H9 (cell line): ENCODE measurements at regions not wholly inside any gene's neighbourhood (a gene's known extent, or its start where the extent isn't known, plus 50 kb on each side); places are given as distances from the start of the nearest gene placed in this dataset.
A peak's percentile ranks its signal among the peaks of the same experiment; 100 is the strongest.

ENCODE experiments used
- DNase-seq: peaks from one replicate; pipeline ENCODE4 v3.0.0-alpha.2; 2017
- H2AFZ ChIP-seq: one replicate; pipeline ENCODE4 v1.6.1; 2013; ENCODE audit warnings: mild to moderate bottlenecking, low read length, control low read depth, moderate library complexity
- H2AK5ac ChIP-seq: 2 replicates; pipeline ENCODE4 v1.6.1; 2013; ENCODE audit warnings: low read length, control low read depth, mixed read lengths; ENCODE audit not compliant: insufficient read length
- H2BK120ac ChIP-seq: one replicate; pipeline ENCODE4 v1.6.1; 2013; ENCODE audit warnings: low read depth, mild to moderate bottlenecking, low read length, control low read depth, inconsistent platforms; ENCODE audit not compliant: poor library complexity, severe bottlenecking
- H2BK12ac ChIP-seq: 2 replicates; pipeline ENCODE4 v1.6.1; 2013; ENCODE audit warnings: low read length, control low read depth, mixed read lengths, low read depth; ENCODE audit not compliant: insufficient read length
- H2BK15ac ChIP-seq: 2 replicates; pipeline ENCODE4 v1.6.1; 2013; ENCODE audit warnings: low read depth, low read length, control low read depth
- H2BK20ac ChIP-seq: one replicate; pipeline ENCODE4 v1.6.1; 2013; ENCODE audit warnings: low read depth, mild to moderate bottlenecking, low read length, control low read depth, inconsistent platforms; ENCODE audit not compliant: poor library complexity, severe bottlenecking
- H2BK5ac ChIP-seq: 2 replicates; pipeline ENCODE4 v1.6.1; 2013; ENCODE audit warnings: low read length, control low read depth, mixed read lengths; ENCODE audit not compliant: insufficient read length
- H3K14ac ChIP-seq: 2 replicates; pipeline ENCODE4 v1.6.1; 2013; ENCODE audit warnings: low read length, control low read depth; ENCODE audit not compliant: insufficient read depth
- H3K18ac ChIP-seq: 2 replicates; pipeline ENCODE4 v1.6.1; 2013; ENCODE audit warnings: low read depth, mild to moderate bottlenecking, mixed read lengths, low read length, control low read depth; ENCODE audit not compliant: insufficient read length
- H3K23ac ChIP-seq: 2 replicates; pipeline ENCODE4 v1.6.1; 2013; ENCODE audit warnings: low read length, control low read depth, mixed read lengths, low read depth; ENCODE audit not compliant: insufficient read length
- H3K23me2 ChIP-seq: 2 replicates; pipeline ENCODE4 v1.6.1; 2013; ENCODE audit warnings: low read depth, mild to moderate bottlenecking, mixed read lengths, low read length, control low read depth; ENCODE audit not compliant: insufficient read length, poor library complexity, severe bottlenecking
- H3K27ac ChIP-seq: 2 replicates; pipeline ENCODE4 v1.5.1; 2013; ENCODE audit warnings: low read length, control low read depth, mixed read lengths, low read depth; ENCODE audit not compliant: insufficient read length
- H3K27me3 ChIP-seq: 2 replicates; pipeline ENCODE4 v1.6.1; 2013; ENCODE audit warnings: low read length, control low read depth, inconsistent platforms; ENCODE audit not compliant: insufficient read depth
- H3K4ac ChIP-seq: 2 replicates; pipeline ENCODE4 v1.6.1; 2013; ENCODE audit warnings: low read depth, mild to moderate bottlenecking, control low read depth, inconsistent platforms, low read length, moderate library complexity
- H3K4me1 ChIP-seq: 2 replicates; pipeline ENCODE4 v1.6.1; 2013; ENCODE audit warnings: low read length, control low read depth, inconsistent platforms; ENCODE audit not compliant: insufficient read depth
- H3K4me2 ChIP-seq: 2 replicates; pipeline ENCODE4 v1.6.1; 2013; ENCODE audit warnings: low read length, control low read depth, mixed read lengths; ENCODE audit not compliant: insufficient read length, insufficient read depth
- H3K56ac ChIP-seq: 2 replicates; pipeline ENCODE4 v1.6.1; 2013; ENCODE audit warnings: low read depth, mild to moderate bottlenecking, mixed read lengths, low read length, control low read depth; ENCODE audit not compliant: insufficient read length
- H3K79me1 ChIP-seq: 2 replicates; pipeline ENCODE4 v1.6.1; 2013; ENCODE audit warnings: low read depth, mild to moderate bottlenecking, moderate library complexity, low read length, control low read depth, inconsistent platforms; ENCODE audit not compliant: insufficient read depth, poor library complexity, severe bottlenecking
- H3K79me2 ChIP-seq: 2 replicates; pipeline ENCODE4 v1.6.1; 2013; ENCODE audit warnings: low read length, control low read depth, inconsistent platforms; ENCODE audit not compliant: insufficient read depth
- H3K9ac ChIP-seq: 2 replicates; pipeline ENCODE4 v1.6.1; 2013; ENCODE audit warnings: low read length, control low read depth, mixed read lengths; ENCODE audit not compliant: insufficient read length; ENCODE audit errors: extremely low read depth
- H3K9me3 ChIP-seq: one replicate; pipeline ENCODE4 v1.6.1; 2013; ENCODE audit warnings: low read depth, low read length, inconsistent platforms; ENCODE audit not compliant: control insufficient read depth
- H3T11ph ChIP-seq: one replicate; pipeline ENCODE4 v1.6.1; 2013; ENCODE audit warnings: mild to moderate bottlenecking, low read length, control low read depth, inconsistent platforms
- H4K20me1 ChIP-seq: one replicate; pipeline ENCODE4 v1.6.1; 2013; ENCODE audit not compliant: control insufficient read depth, insufficient read length, insufficient read depth
- H4K5ac ChIP-seq: 2 replicates; pipeline ENCODE4 v1.6.1; 2013; ENCODE audit warnings: low read depth, mild to moderate bottlenecking, mixed read lengths, low read length, control low read depth; ENCODE audit not compliant: insufficient read length
- H4K8ac ChIP-seq: replicated peaks from 2 replicates; pipeline ENCODE4 v1.6.1; 2013; ENCODE audit warnings: low read length, control low read depth, mixed read lengths, low read depth; ENCODE audit not compliant: insufficient read length
- H4K91ac ChIP-seq: 2 replicates; pipeline ENCODE4 v1.6.1; 2013; ENCODE audit warnings: low read depth, mild to moderate bottlenecking, moderate library complexity, mixed read lengths, low read length, control low read depth; ENCODE audit not compliant: insufficient read length
- H3K27ac Mint-ChIP-seq, 3 experiments: 2 replicates in 2 of 3; 3 replicates in 1 of 3; pipeline ENCODE4 v1.8.0; 2020 to 2021; ENCODE audit warnings: mixed read lengths in 3 of 3, mild to moderate bottlenecking in 1 of 3, moderate library complexity in 1 of 3
- H3K27me3 Mint-ChIP-seq: 2 replicates; pipeline ENCODE4 v1.8.0; 2021; ENCODE audit warnings: low read depth, mild to moderate bottlenecking, moderate library complexity, mixed read lengths
- H3K36me3 Mint-ChIP-seq, 3 experiments: 2 replicates in 2 of 3; 3 replicates in 1 of 3; pipeline ENCODE4 v1.8.0; 2020 to 2021; ENCODE audit warnings: low read depth in 3 of 3, mixed read lengths in 3 of 3; ENCODE audit not compliant: insufficient read depth in 1 of 3
- H3K4me1 Mint-ChIP-seq, 2 experiments: 2 replicates each; pipeline ENCODE4 v1.8.0; 2020; ENCODE audit warnings: mixed read lengths in 2 of 2
- H3K4me3 Mint-ChIP-seq, 2 experiments: 2 replicates in 1 of 2; 3 replicates in 1 of 2; pipeline ENCODE4 v1.8.0; 2020 to 2021; ENCODE audit warnings: mild to moderate bottlenecking in 2 of 2, mixed read lengths in 2 of 2, moderate library complexity in 1 of 2
- H3K9me3 Mint-ChIP-seq, 2 experiments: 2 replicates in 1 of 2; 3 replicates in 1 of 2; pipeline ENCODE4 v1.8.0; 2020; ENCODE audit warnings: mild to moderate bottlenecking in 2 of 2, mixed read lengths in 2 of 2, moderate library complexity in 1 of 2
- CTCF ChIP-seq: fragments of 200-600 bp; sonication (generic); conservative IDR thresholded peaks from 3 replicates; pipeline ENCODE4 v1.8.0; 2021; ENCODE audit warnings: antibody characterized with exemption, mild to moderate bottlenecking
- WGBS: extraction: QIAGEN DNeasy Blood & Tissue Kit; methylation state at CpG from one replicate; pipeline ENCODE4 v1.1.7; 2013; ENCODE audit warnings: missing lambda C conversion rate, low lambda C conversion rate, mixed read lengths; ENCODE audit not compliant: insufficient read length; ENCODE audit errors: extremely low coverage; 5-methylcytosine and 5-hydroxymethylcytosine counted together

GRCh38 chr5:125316915-125317535 is 570.6 kb upstream of the ZNF608 start:
- Histone ChIP-seq H3K9ac (no peak overlapping the region), H2BK120ac (no peak overlapping the region), H2BK12ac (no peak overlapping the region), H3K56ac (no peak overlapping the region), H2BK20ac (no peak overlapping the region), H4K8ac (no peak overlapping the region), H3K79me1 (no peaks in the 10 kb centered on the region), H3K23ac (no peak overlapping the region), H2AK5ac (no peak overlapping the region), H2AFZ (no peak overlapping the region), H3K14ac (no peak overlapping the region), H2BK5ac (no peak overlapping the region), H3K18ac (no peak overlapping the region), H3K4ac (no peak overlapping the region), H3K23me2 (no peaks in the 10 kb centered on the region), H3K9me3 (no peaks in the 10 kb centered on the region), H3K4me1 (peaks cover 1% of the 10 kb centered on the region; the same call in 1 of the 2 replicates), H3K27ac (no peak overlapping the region), H3K4me2 (peak overlapping the region; percentile 18), H3K27me3 (no peaks in the 10 kb centered on the region), H2BK15ac (no peak overlapping the region), H3K79me2 (no peaks in the 10 kb centered on the region), H4K20me1 (no peaks in the 10 kb centered on the region), H3T11ph (no peak overlapping the region), H4K91ac (no peak overlapping the region), H4K5ac (no peak overlapping the region)
- no peak for TF ChIP-seq CTCF
- Mint-ChIP-seq H3K9me3 (peaks cover 27 to 29% of the 10 kb centered on the region in 2 experiments), H3K4me1 (peaks cover 25 to 34% of the 10 kb centered on the region in 2 experiments), H3K36me3 (peaks cover 14 to 38% (median 28%) of the 10 kb centered on the region in 3 experiments), H3K4me3 (no peak overlapping the region), H3K27me3 (peaks cover 2% of the 10 kb centered on the region; the same call in 1 of the 2 replicates), H3K27ac (peak overlapping the region in 1 of 3 experiments; percentile 84; a peak in 2 of 7 replicates)
- WGBS = no CpG with 5 or more reads among the region's 7 CpGs
- no peak for DNase-seq
